Liver (tissue), 7 donors: ENCODE measurements at regions not wholly inside any gene's neighbourhood (a gene's known extent, or its start where the extent isn't known, plus 50 kb on each side); places are given as distances from the start of the nearest gene placed in this dataset.

ENCODE experiments used
- DNase-seq: peaks from one replicate; pipeline ENCODE4 v3.0.0-alpha.2; 2017; ENCODE audit warnings: low spot score
- H3K27ac ChIP-seq, 2 donors: one replicate each; pipeline ENCODE4 v1.7.0; 2013; ENCODE audit warnings: inconsistent platforms in 2 of 2, low read length in 2 of 2, control low read depth in 1 of 2, low read depth in 1 of 2, mild to moderate bottlenecking in 1 of 2
- H3K27me3 ChIP-seq, 4 donors: one replicate each; pipeline versions ENCODE4 v1.6.1 to v1.7.0; 2013; ENCODE audit warnings: low read length in 3 of 4, inconsistent platforms in 1 of 4, mild to moderate bottlenecking in 1 of 4, moderate library complexity in 1 of 4; ENCODE audit not compliant: control insufficient read depth in 4 of 4, insufficient read depth in 4 of 4
- H3K36me3 ChIP-seq, 4 donors: one replicate each; pipeline versions ENCODE4 v1.6.1 to v1.7.0; 2013; ENCODE audit warnings: low read length in 3 of 4, mild to moderate bottlenecking in 3 of 4, low read depth in 1 of 4, moderate library complexity in 1 of 4; ENCODE audit not compliant: control insufficient read depth in 4 of 4, insufficient read depth in 3 of 4
- H3K4me1 ChIP-seq, 4 donors: one replicate each; pipeline versions ENCODE4 v1.6.1 to v1.7.0; 2013; ENCODE audit warnings: low read length in 3 of 4, mild to moderate bottlenecking in 3 of 4, moderate library complexity in 1 of 4; ENCODE audit not compliant: control insufficient read depth in 4 of 4, insufficient read depth in 4 of 4
- H3K4me3 ChIP-seq, 3 donors: one replicate each; pipeline versions ENCODE4 v1.6.1 to v1.7.0; 2013; ENCODE audit warnings: low read length in 3 of 3, control low read depth in 1 of 3, low read depth in 1 of 3, mild to moderate bottlenecking in 1 of 3
- H3K9ac ChIP-seq, 2 donors: one replicate each; pipeline ENCODE4 v1.7.0; 2013; ENCODE audit warnings: low read length in 2 of 2, mild to moderate bottlenecking in 2 of 2, moderate library complexity in 2 of 2, control low read depth in 1 of 2, low read depth in 1 of 2
- H3K9me3 ChIP-seq, 4 donors: one replicate each; pipeline versions ENCODE4 v1.6.1 to v1.7.0; 2013; ENCODE audit warnings: low read length in 3 of 4; ENCODE audit not compliant: control insufficient read depth in 4 of 4
- GABPA ChIP-seq, 2 donors: IDR thresholded peaks in 1 of 2; conservative IDR thresholded peaks in 1 of 2; 2 replicates each; pipeline ENCODE4 v1.6.1; 2016; ENCODE audit warnings: antibody characterized with exemption in 2 of 2, mild to moderate bottlenecking in 1 of 2, moderate library complexity in 1 of 2
- HNF4G ChIP-seq: IDR thresholded peaks from 2 replicates; pipeline ENCODE4 v1.6.1; 2016; ENCODE audit warnings: antibody characterized with exemption
- JUND ChIP-seq, 2 donors: IDR thresholded peaks; 2 replicates each; pipeline ENCODE4 v1.6.1; 2016; ENCODE audit warnings: antibody characterized with exemption in 2 of 2
- NR2F2 ChIP-seq: IDR thresholded peaks from 2 replicates; pipeline ENCODE4 v1.6.1; 2016; ENCODE audit warnings: antibody characterized with exemption
- SP1 ChIP-seq: IDR thresholded peaks from 2 replicates; pipeline ENCODE4 v1.6.1; 2018; ENCODE audit warnings: antibody characterized with exemption, mild to moderate bottlenecking
- YY1 ChIP-seq: IDR thresholded peaks from 2 replicates; pipeline ENCODE4 v1.6.1; 2016; ENCODE audit warnings: antibody characterized with exemption, mild to moderate bottlenecking
- WGBS: extraction: QIAGEN DNeasy Blood & Tissue Kit; methylation state at CpG from one replicate; pipeline ENCODE4 v1.1.7; 2013; 5-methylcytosine and 5-hydroxymethylcytosine counted together
- TF ChIP-seq, protein P1 (sequence below): IDR thresholded peaks from 2 replicates; pipeline ENCODE4 v1.6.1; 2016; ENCODE audit warnings: antibody characterized with exemption
- TF ChIP-seq, protein P2 (sequence below): IDR thresholded peaks from 2 replicates; pipeline ENCODE4 v1.6.1; 2016; ENCODE audit warnings: antibody characterized with exemption, mild to moderate bottlenecking
- TF ChIP-seq, protein P3 (sequence below): IDR thresholded peaks from 2 replicates; pipeline ENCODE4 v1.6.1; 2016; ENCODE audit warnings: antibody characterized with exemption
- donor health status: healthy.
- donor health status: healthy.
- donor health status: healthy.
- donor health status: healthy.

DNA sequence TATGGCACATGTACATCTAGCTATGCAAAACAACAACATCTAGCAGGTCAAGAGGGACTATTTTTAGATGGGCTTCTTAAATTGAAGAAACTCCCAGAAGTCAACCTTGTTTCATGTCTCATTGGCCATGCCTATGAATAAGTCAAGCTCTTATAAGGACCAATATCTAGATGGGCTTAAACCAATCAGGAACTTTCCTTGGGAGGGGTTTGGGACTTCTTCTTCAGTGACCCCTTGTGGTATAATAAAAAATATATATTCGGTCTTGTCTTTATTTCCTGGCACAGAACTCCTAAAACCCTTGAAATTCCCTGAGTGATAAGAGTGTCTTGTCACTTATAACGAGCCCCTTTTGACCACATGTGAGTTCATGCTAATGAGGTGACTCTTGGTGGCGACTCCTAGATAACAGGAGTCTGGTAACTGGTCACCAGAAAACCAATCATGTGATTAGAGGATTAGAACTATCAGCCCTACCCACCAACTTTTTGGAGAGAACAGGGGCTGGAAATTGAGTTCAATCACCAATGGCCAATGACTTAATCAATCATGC lies 218.3 kb downstream of the HHIPL2 start:
- DNase-seq: no peak
- Histone ChIP-seq H3K36me3 (no peaks in the 10 kb centered on the region), H3K4me1 (no peaks in the 10 kb centered on the region), H3K4me3 (no peak overlapping the region), H3K9ac (no peak overlapping the region), H3K27me3 (no peaks in the 10 kb centered on the region), H3K9me3 (no peaks in the 10 kb centered on the region), H3K27ac (no peak overlapping the region)
- 69% methylated on average over 3 of the region's 3 CpGs for WGBS
- TF ChIP-seq HNF4G: no peak
- TF ChIP-seq, protein P1, sequence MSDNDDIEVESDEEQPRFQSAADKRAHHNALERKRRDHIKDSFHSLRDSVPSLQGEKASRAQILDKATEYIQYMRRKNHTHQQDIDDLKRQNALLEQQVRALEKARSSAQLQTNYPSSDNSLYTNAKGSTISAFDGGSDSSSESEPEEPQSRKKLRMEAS: no peak

DNA sequence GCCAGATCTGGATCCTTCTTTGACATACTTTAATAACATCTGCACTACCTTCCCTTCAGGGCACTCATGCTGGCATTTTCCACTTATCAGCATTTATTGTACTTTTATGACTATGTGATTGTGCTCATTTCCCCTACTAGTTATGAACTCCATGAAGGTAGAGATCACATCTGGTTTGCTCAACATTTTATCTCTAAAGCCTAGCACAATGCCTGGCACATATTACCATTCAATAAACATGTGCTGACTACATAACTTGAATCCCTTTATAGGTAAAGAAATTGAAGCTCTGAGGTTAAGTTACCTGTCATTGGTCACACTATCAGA lies 221.2 kb downstream of the HHIPL2 start:
- Histone ChIP-seq H3K9ac (no peak overlapping the region), H3K4me3 (no peak overlapping the region), H3K4me1 (no peaks in the 10 kb centered on the region), H3K36me3 (no peaks in the 10 kb centered on the region), H3K27me3 (no peaks in the 10 kb centered on the region), H3K9me3 (no peaks in the 10 kb centered on the region), H3K27ac (no peak overlapping the region)
- no peak for DNase-seq
- TF ChIP-seq JUND (IDR thresholded peaks at IDR 0.05): no peak
- no peak for TF ChIP-seq HNF4G

DNA sequence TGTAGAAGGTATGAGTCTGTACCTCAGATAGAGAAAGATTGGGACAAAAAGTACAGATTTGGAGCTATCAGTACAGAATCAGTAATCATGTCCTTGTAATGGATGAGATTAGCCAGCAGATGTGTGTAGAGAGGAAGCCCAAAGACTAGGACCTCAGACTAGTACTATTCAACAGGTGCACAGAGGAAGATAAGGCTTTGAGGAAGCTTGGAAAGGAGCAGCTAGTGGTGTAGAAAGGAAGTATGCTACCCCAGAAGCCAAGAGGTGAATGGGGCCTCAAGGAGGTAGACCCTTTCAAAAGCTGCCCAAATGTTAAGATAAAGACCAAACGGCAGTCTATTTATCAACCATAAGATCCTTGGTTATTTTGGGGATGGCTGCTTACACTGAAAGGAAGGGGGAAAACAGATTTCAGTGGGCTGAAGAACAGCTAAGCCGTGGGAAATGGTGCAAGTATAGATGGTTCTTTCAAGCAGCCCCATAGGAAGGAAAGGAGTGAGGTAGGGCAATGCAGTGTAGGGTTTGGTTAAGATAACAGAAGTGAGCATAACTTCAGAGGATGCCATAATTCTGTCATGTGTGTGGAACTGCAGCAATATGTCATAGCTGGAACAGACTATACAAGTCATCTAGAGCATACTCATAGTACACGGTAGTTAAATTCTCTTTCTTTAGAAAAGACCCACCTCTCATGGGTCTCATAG lies 221.7 kb downstream of the HHIPL2 start:
- no peak for DNase-seq
- Histone ChIP-seq H3K27ac (no peak overlapping the region), H3K4me1 (no peaks in the 10 kb centered on the region), H3K9me3 (no peaks in the 10 kb centered on the region), H3K27me3 (no peaks in the 10 kb centered on the region), H3K9ac (no peak overlapping the region), H3K36me3 (no peaks in the 10 kb centered on the region), H3K4me3 (no peak overlapping the region)
- TF ChIP-seq JUND (IDR thresholded peaks at IDR 0.05): no peak
- no peak for TF ChIP-seq YY1
- TF ChIP-seq, protein P2, sequence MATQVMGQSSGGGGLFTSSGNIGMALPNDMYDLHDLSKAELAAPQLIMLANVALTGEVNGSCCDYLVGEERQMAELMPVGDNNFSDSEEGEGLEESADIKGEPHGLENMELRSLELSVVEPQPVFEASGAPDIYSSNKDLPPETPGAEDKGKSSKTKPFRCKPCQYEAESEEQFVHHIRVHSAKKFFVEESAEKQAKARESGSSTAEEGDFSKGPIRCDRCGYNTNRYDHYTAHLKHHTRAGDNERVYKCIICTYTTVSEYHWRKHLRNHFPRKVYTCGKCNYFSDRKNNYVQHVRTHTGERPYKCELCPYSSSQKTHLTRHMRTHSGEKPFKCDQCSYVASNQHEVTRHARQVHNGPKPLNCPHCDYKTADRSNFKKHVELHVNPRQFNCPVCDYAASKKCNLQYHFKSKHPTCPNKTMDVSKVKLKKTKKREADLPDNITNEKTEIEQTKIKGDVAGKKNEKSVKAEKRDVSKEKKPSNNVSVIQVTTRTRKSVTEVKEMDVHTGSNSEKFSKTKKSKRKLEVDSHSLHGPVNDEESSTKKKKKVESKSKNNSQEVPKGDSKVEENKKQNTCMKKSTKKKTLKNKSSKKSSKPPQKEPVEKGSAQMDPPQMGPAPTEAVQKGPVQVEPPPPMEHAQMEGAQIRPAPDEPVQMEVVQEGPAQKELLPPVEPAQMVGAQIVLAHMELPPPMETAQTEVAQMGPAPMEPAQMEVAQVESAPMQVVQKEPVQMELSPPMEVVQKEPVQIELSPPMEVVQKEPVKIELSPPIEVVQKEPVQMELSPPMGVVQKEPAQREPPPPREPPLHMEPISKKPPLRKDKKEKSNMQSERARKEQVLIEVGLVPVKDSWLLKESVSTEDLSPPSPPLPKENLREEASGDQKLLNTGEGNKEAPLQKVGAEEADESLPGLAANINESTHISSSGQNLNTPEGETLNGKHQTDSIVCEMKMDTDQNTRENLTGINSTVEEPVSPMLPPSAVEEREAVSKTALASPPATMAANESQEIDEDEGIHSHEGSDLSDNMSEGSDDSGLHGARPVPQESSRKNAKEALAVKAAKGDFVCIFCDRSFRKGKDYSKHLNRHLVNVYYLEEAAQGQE: no peak
- TF ChIP-seq, protein P3, sequence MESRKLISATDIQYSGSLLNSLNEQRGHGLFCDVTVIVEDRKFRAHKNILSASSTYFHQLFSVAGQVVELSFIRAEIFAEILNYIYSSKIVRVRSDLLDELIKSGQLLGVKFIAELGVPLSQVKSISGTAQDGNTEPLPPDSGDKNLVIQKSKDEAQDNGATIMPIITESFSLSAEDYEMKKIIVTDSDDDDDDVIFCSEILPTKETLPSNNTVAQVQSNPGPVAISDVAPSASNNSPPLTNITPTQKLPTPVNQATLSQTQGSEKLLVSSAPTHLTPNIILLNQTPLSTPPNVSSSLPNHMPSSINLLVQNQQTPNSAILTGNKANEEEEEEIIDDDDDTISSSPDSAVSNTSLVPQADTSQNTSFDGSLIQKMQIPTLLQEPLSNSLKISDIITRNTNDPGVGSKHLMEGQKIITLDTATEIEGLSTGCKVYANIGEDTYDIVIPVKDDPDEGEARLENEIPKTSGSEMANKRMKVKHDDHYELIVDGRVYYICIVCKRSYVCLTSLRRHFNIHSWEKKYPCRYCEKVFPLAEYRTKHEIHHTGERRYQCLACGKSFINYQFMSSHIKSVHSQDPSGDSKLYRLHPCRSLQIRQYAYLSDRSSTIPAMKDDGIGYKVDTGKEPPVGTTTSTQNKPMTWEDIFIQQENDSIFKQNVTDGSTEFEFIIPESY: no peak
- TF ChIP-seq SP1: no peak
- no peak for TF ChIP-seq NR2F2
- TF ChIP-seq GABPA (IDR thresholded peaks at IDR 0.05 in 1 of 2, conservative IDR thresholded peaks at IDR 0.05 in 1 of 2): no peak
- WGBS: 71% methylated on average over 3 of the region's 3 CpGs
